GM12878 (cell line): ENCODE measurements at regions not wholly inside any gene's neighbourhood (a gene's known extent, or its start where the extent isn't known, plus 50 kb on each side); places are given as distances from the start of the nearest gene placed in this dataset.

Source experiments
- CHD1 ChIP-seq: IDR thresholded peaks from 2 replicates; pipeline ENCODE4 v1.6.1; 2012; ENCODE audit warnings: low read depth, low read length, improper control_type of control experiment
- HDGF ChIP-seq: fragments of 450-650 bp; IDR thresholded peaks from 2 replicates; pipeline ENCODE4 v1.6.1; 2016; ENCODE audit warnings: antibody characterized with exemption
- NRF1 ChIP-seq: conservative IDR thresholded peaks from 2 replicates; pipeline ENCODE4 v1.6.1; 2011; ENCODE audit warnings: mild to moderate bottlenecking, low read depth, low read length, improper control_type of control experiment
- ZBTB40 ChIP-seq: fragments of 450-650 bp; IDR thresholded peaks from 2 replicates; pipeline ENCODE4 v1.6.1; 2016; ENCODE audit warnings: mild to moderate bottlenecking, moderate library complexity, borderline replicate concordance
- ZNF687 ChIP-seq: fragments of 450-650 bp; IDR thresholded peaks from 2 replicates; pipeline ENCODE4 v1.6.1; 2017; ENCODE audit warnings: mild to moderate bottlenecking, moderate library complexity

- no peak for TF ChIP-seq ZNF687
- no peak for TF ChIP-seq ZBTB40
- TF ChIP-seq NRF1: no peak
- TF ChIP-seq CHD1: no peak
- TF ChIP-seq HDGF: no peak
Measured at GRCh38 chr4:153093802-153094201, 110.4 kb upstream of the TRIM2 start (continued).
